GM18909 (cell line): ENCODE measurements at regions not wholly inside any gene's neighbourhood (a gene's known extent, or its start where the extent isn't known, plus 50 kb on each side); places are given as distances from the start of the nearest gene placed in this dataset.
"Not testable (repeated sequence)": the region's sequence is repeated elsewhere in the genome, so short reads cannot be mapped to it uniquely, and the experiment has no call there.

ENCODE experiments used
- ATAC-seq: cut with Tn5 transposase; IDR thresholded peaks from one replicate; pipeline ENCODE4 v1.9.1; 2021; ENCODE audit warnings: mild to moderate bottlenecking; ENCODE audit not compliant: unreplicated experiment, poor library complexity

DNA sequence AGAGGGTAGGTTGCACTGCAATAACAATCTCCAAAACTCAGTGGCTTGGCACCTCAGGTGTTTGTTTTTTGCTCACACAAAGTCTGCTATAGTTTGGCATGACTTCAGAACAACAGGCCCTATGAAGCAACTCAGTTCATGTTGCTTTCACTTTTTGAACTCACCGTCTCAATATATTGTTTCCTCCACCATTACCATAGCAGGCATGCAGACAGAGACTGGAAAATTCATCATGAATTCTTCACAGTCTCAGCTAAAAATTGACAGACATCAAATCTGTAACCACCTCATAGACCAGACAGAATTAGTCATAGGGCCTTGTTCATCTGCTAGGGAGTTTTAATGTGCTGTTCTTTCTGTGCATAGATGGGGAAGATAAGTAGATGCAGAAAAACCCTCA is 161.4 kb upstream of the POU1F1 start:
- ATAC-seq, result no peak

- ATAC-seq, result no peak
These were observed 160.6 kb upstream of the POU1F1 start for GRCh38 chr3:87436781-87437543.

DNA sequence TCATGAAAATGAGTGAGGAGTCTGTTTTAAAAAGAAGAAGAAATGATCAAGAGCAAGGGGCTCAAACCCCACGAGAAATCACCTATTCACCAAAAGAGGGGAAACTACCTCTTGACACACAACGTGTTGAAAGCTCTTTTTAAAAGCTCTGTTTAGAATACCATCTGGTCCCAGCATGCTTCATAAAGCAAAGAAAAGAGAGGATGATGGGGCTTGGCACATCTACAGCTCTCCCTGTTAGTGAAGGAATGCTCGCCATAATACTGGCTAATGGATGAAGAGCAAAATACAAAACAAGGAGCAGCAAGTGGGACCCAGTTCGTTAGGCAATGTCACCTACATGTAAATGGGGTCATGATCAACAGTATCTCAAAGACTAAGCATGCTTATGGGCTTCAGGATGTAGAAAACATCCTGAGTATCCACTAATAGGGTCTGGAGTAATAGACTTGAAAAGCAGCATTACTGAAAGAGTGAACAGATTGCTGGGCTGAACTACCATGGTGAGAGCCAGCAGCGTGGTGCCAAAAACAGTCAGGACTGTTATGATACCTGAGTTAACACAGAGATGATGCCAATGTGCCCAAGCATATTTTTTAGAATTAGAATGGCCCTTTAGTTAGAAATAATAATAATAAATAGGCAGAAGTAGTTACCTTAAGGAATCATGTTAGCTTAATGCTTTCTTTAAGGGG is 159.7 kb upstream of the POU1F1 start:
- no peak for ATAC-seq

DNA sequence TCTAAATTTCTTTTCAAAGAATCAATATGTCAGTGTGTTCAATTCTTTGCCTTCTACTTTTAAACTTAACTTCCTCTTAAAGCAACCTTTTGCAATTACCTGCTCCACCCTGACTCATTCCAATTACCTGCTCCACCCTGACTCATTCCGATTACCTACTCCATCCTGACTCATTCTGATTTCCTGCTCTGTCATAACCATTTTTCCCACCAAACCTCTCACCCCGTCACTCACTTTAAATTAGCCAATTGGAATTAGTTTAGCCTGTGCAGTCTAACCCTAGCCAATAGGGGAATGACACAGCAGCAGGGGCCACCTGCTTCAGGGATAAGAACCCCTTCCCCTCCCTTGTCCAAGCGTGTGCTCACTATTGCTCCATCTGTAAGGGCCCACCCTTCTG is 157.1 kb upstream of the POU1F1 start:
- not testable (repeated sequence) for ATAC-seq

DNA sequence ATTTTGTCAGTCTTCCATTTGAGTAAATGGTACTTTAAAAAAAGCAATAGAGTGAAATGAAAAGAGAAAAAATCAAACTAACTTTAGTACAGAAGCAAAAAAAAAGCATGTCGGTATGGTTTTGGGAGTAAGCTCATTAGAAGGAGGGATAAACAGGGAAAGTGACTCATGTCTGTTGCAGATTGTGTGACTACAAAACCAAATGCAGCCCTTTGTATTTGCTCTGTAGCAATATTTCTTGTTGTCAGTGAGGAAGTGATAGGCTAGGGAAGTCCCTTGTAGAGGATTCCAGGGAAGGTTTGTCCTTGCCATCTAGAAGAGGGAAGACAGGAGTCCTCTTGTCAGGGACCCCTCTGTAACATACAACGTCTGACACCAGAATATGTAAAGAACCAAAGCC is 150.5 kb upstream of the POU1F1 start:
- ATAC-seq, result no peak

DNA sequence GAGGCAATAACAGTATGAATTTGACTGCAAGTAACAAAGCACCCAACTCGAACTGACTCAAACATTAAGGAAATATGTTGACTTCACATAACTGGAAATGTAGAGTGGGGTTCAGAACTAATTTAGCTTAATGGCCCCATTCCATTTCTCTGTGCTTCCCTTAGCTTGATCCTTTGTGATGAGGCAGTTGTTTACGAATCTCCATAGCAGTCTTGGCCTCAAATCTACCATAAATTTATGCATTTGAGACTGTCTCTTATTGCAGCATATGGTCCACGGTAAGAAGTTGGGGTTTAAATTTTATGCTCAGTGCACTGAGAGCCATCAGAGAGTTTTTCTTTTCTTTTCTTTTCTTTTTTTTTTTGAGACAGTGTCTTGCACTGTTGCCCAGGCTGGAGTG is 148.7 kb upstream of the POU1F1 start:
- ATAC-seq, result no peak

DNA sequence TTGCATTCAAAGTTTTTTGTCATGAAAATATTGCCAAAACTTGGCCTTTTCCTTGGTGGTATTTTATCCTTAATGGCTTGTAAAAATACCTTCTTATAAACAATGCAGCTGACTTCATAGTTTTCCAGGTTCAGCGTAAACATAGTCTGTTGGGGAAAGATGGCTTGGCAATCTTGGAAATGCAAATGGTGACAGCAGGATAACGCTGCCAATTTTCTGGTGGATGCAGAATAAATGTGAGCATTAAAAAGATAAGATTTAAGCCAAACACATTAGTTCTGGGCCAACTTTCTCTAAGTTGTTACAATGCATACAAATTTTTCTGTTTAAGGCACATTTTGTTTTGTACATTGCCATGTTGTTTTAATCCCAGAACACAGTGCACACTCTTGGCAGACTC is 147.0 kb upstream of the POU1F1 start:
- no peak for ATAC-seq

DNA sequence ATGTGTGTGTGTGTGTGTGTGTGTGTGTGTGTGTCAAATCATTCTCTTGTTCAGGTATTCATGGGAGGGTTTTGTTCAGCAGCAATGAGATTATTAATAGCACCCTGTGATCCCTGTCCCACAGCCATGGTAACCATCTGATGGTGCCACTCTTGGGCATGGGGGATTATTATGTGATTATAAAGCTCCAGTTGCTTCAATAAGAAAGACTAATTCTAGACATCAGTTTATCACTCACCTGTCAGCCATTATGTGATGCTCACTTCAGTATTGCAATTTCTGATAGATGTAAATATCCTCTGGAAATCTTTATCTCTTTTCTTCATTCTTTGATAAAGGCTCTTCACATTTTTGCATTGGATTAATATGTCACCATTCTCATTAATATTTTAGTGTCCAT is 145.9 kb upstream of the POU1F1 start:
- ATAC-seq, result no peak

DNA sequence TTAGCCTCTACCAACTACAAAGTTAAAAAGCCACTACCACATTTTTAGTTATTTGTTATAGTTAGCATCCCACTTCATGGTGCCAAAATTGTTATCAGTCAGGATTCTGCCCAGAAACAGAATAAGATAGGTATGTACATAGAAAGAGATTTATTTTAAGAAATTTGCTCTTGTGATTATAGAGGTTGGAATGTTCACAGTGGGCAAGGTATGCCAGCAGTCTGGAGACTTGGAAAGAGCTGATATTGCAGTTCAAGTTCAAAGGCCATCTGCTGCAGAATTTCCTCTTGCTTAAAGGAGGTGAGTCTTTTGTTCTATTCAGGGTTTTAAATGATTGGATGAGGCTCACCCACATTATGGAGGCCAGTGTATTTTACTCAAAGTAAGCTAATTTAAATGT is 143.8 kb upstream of the POU1F1 start:
- ATAC-seq, result no peak

- no peak for ATAC-seq
These were observed 137.9 kb upstream of the POU1F1 start for GRCh38 chr3:87414271-87414670.

GRCh38 chr3:87413814-87414213 is 137.4 kb upstream of the POU1F1 start:
- ATAC-seq, result no peak

- no peak for ATAC-seq
These were observed 133.7 kb upstream of the POU1F1 start for GRCh38 chr3:87410110-87410509.

DNA sequence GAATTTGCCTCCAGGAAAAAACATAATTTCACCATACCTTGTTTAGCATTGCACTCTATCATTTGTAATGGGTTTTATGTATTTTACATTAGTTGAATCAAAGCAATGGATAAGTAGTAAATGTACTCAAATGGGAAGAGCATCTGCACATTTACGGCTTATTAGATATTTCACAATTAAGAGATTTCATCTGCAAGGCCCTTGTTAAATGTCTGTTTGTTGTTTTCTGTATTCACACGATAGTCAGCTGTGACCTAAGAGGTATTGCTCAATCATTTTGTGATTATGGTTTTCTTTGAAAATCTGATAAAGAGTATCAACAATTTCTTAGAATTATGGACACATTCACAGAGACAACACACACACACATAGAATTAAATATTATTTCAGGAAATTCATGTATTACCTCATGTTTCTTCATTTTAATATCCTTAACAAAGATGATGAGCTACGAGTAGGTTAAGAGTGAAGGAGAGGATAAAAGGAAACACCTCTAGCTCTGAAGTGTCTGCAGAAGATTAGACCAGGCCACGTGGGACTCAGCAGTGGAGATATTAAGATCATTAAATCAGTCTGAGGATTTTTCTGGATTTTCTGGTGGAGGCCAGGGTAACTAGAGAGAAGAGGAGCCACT is 121.9 kb upstream of the POU1F1 start:
- no peak for ATAC-seq

DNA sequence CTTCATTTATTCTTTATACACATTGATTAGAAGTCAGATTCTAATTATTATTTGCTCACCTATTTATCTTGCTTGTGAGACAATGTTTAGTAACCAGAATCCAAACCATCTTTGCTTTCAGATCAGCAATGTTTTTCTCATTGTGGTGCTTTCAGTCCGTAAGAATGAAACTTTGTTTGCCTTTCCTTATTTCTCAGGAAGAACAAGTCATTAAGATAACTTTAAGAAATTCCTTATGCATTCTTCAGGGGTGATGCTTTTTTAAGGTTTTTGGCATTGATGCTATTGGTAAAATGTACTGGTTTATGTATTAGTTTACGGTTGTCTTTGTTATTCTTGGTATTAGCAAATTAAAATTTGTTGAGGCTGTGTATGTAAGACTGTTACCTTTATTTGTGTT is 120.8 kb upstream of the POU1F1 start:
- no peak for ATAC-seq

GRCh38 chr3:87390821-87391220 is 114.4 kb upstream of the POU1F1 start:
- ATAC-seq, result no peak

DNA sequence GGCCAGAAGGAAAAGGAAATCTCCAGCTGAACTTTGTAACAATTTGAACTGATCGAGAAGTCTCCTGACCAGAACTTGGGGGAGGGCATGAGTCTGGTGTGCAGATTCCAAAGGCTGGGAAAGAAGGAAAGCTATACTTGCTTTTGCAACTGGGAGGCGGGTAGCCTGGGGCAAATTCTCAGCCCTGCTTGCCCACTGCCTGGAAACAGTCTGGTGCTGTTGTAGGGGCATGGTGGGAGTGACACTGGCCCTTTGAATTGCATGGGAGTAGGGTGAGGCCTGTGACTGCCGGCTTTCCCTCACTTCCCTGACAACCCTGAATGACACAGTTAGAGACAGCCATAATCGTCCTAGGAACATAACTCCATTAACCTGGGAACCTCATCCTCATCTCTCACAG is 114.0 kb upstream of the POU1F1 start:
- no peak for ATAC-seq

DNA sequence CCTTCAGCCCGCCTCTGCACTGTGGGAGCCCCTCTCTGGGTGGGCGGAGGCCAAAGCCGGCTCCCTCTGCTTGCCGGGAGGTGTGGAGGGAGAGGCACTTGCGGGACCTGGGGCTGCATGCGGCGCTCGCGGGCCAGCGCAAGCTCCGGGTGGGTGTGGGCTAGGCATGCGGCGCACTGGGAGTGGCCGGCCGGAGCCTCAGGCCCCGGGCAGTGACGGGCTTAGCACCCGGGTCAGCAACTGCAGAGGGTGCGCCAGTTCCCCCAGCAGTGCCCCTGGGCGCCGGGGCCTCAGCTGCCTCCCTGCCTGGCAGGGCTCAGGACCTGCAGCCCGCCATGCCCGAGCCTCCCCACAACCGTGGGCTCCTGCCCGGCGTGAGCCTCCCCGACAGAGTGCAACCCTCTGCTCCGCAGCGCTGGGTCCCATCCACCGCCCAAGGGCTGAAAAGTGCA is 98.9 kb upstream of the POU1F1 start:
- ATAC-seq, result no peak

GRCh38 chr3:87370007-87370406 is 93.6 kb upstream of the POU1F1 start:
- ATAC-seq, result no peak

DNA sequence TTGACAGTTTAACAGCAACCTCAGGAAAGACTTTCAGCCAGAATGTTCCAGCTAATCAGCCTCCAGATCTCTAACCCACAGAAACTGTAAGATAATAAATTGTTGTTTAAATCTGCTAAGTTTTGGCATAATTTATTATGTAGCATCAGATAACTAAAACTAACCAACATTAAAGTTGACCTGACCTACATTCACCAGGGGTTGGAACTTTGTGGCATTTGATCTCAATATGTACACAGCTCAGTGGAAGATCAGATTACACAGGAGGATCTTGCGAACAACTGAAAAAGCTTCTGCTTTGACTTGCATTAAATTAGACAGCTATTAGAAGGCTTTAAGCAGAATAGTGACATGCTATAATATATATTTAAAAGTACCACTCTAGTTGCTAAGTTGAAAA is 91.4 kb upstream of the POU1F1 start:
- no peak for ATAC-seq

GRCh38 chr3:87363721-87364120 is 87.3 kb upstream of the POU1F1 start:
- no peak for ATAC-seq

GRCh38 chr3:87361956-87362355 is 85.6 kb upstream of the POU1F1 start:
- ATAC-seq, result no peak

- ATAC-seq, result no peak
These were observed 84.9 kb upstream of the POU1F1 start for GRCh38 chr3:87361271-87361670.
